C4-2B (cell line): ENCODE measurements at regions not wholly inside any gene's neighbourhood (a gene's known extent, or its start where the extent isn't known, plus 50 kb on each side); places are given as distances from the start of the nearest gene placed in this dataset.

Experiments used
- ZFX ChIP-seq: fragments of 450-650 bp; IDR thresholded peaks from 2 replicates; pipeline ENCODE4 v1.6.1; 2017
- TF ChIP-seq, protein P1 (sequence below): fragments of 450-650 bp; conservative IDR thresholded peaks from 2 replicates; pipeline ENCODE4 v1.5.1; 2017; ENCODE audit warnings: mild to moderate bottlenecking

DNA sequence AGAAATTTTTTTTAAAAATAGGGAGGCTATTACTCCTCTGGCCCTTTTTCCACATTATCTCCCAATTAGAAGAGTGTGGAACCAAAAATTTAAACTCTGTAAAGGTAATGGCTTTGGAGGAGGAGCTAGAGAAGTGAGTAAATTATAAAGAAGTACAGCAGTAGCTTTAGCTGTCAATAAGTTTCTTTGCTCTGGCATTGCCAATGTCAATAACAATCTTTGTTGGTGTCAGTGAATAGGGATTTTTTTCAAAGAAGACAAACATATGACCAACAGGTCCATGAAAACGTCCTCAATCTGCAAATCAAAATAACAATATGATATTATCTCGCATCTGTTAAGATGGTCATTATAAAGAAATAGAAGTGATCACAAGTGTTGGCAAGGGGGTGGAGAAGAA is 227.1 kb upstream of the MBL2 start:
- TF ChIP-seq, protein P1, sequence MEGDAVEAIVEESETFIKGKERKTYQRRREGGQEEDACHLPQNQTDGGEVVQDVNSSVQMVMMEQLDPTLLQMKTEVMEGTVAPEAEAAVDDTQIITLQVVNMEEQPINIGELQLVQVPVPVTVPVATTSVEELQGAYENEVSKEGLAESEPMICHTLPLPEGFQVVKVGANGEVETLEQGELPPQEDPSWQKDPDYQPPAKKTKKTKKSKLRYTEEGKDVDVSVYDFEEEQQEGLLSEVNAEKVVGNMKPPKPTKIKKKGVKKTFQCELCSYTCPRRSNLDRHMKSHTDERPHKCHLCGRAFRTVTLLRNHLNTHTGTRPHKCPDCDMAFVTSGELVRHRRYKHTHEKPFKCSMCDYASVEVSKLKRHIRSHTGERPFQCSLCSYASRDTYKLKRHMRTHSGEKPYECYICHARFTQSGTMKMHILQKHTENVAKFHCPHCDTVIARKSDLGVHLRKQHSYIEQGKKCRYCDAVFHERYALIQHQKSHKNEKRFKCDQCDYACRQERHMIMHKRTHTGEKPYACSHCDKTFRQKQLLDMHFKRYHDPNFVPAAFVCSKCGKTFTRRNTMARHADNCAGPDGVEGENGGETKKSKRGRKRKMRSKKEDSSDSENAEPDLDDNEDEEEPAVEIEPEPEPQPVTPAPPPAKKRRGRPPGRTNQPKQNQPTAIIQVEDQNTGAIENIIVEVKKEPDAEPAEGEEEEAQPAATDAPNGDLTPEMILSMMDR, result no peak
- TF ChIP-seq ZFX, result no peak
